Endothelial cell of umbilical vein (primary cell): ENCODE measurements at regions not wholly inside any gene's neighbourhood (a gene's known extent, or its start where the extent isn't known, plus 50 kb on each side); places are given as distances from the start of the nearest gene placed in this dataset.

Experiments used
- BruUV-seq: library from RNA; stranded (reverse); fragments of 400-500 nt; replicated peaks from 2 replicates; lab custom pipeline; 2021; lab: Mats Ljungman, UMichigan
- CTCF ChIA-PET: fragments of 300-600, 350-600 bp; sonication (Branson Sonifier 250); formaldehyde crosslinking; loops from one replicate; lab custom pipeline; 2021; ENCODE audit warnings: antibody characterized with exemption, inconsistent platforms; lab: Charles Lee
- POLR2A ChIA-PET: fragments of 300-600, 350-600 bp; sonication (Branson Sonifier 250); formaldehyde crosslinking; loops from one replicate; lab custom pipeline; 2021; ENCODE audit warnings: antibody characterized with exemption, inconsistent platforms; lab: Charles Lee
- DNase-seq: peaks from one replicate; pipeline ENCODE4 v3.0.0-alpha.2; 2011; ENCODE audit warnings: low read depth, low spot score
- FAIRE-seq: peaks from 2 replicates; lab custom pipeline; 2011; peaks lifted over from hg19 to GRCh38; lab: Jason Lieb, UNC
- H2AFZ ChIP-seq: 2 replicates; pipeline ENCODE4 v1.6.0; 2012; ENCODE audit warnings: low read depth, low read length, control low read depth, inconsistent platforms
- H3K27ac ChIP-seq: 2 replicates; pipeline ENCODE4 v1.5.1; 2011; ENCODE audit warnings: low read depth, mild to moderate bottlenecking, control low read depth, low read length, moderate library complexity; ENCODE audit not compliant: insufficient read depth
- H3K27me3 ChIP-seq, 2 experiments: 2 replicates each; pipeline versions ENCODE4 v1.6.0 to v1.6.1; 2011; ENCODE audit warnings: low read length in 2 of 2, mixed read lengths in 1 of 2; ENCODE audit not compliant: control insufficient read depth in 2 of 2, insufficient read depth in 2 of 2
- H3K36me3 ChIP-seq, 2 experiments: 2 replicates in 1 of 2; 3 replicates in 1 of 2; pipeline ENCODE4 v1.5.1; 2011; ENCODE audit warnings: low read length in 2 of 2, mild to moderate bottlenecking in 1 of 2, moderate library complexity in 1 of 2; ENCODE audit not compliant: control insufficient read depth in 2 of 2, insufficient read depth in 2 of 2; ENCODE audit errors: extremely low read depth in 1 of 2
- H3K4me1 ChIP-seq: 3 replicates; pipeline ENCODE4 v1.5.1; 2011; ENCODE audit warnings: mild to moderate bottlenecking, low read length; ENCODE audit not compliant: control insufficient read depth, insufficient read depth; ENCODE audit errors: extremely low read depth
- H3K4me2 ChIP-seq: 2 replicates; pipeline ENCODE4 v1.6.1; 2011; ENCODE audit warnings: low read length, control low read depth, mixed read lengths; ENCODE audit not compliant: insufficient read depth
- H3K4me3 ChIP-seq, 3 experiments: fragments of 200-600 bp in 1 of 3; sonication (generic), shearing (Covaris generic) in 1 of 3; replicated peaks in 1 of 3; 2 replicates each; pipeline ENCODE4 v1.5.1; 2011 to 2016; ENCODE audit warnings: control low read depth in 3 of 3, low read length in 3 of 3, mild to moderate bottlenecking in 2 of 3, inconsistent platforms in 1 of 3, low read depth in 1 of 3, moderate library complexity in 1 of 3; ENCODE audit not compliant: insufficient read depth in 1 of 3
- H3K79me2 ChIP-seq: 2 replicates; pipeline ENCODE4 v1.6.0; 2012; ENCODE audit warnings: low read length, inconsistent platforms; ENCODE audit not compliant: control insufficient read depth, insufficient read depth
- H3K9ac ChIP-seq: replicated peaks from 2 replicates; pipeline ENCODE3; 2011; ENCODE audit warnings: low read length, control low read depth; ENCODE audit not compliant: insufficient read depth; ENCODE audit errors: extremely low read depth
- H3K9me1 ChIP-seq: replicated peaks from 3 replicates; pipeline ENCODE4 v1.6.0; 2011; ENCODE audit warnings: mild to moderate bottlenecking, low read length; ENCODE audit not compliant: control insufficient read depth, insufficient read depth; ENCODE audit errors: extremely low read depth
- H3K9me3 ChIP-seq: replicated peaks from 2 replicates; pipeline ENCODE4 v1.5.1; 2012; ENCODE audit warnings: low read length, inconsistent platforms; ENCODE audit not compliant: control insufficient read depth, insufficient read depth
- H4K20me1 ChIP-seq: replicated peaks from 2 replicates; pipeline ENCODE3; 2011; ENCODE audit warnings: mild to moderate bottlenecking, low read length; ENCODE audit not compliant: control insufficient read depth, insufficient read depth; ENCODE audit errors: extremely low read depth
- CTCF ChIP-seq, 2 donors: IDR thresholded peaks; 1 replicate in 1 of 2; 2 replicates in 1 of 2; pipeline ENCODE4 v1.5.1; 2011; ENCODE audit warnings: low read length in 2 of 2, mild to moderate bottlenecking in 2 of 2, moderate library complexity in 2 of 2, control low read depth in 1 of 2, inconsistent platforms in 1 of 2, low read depth in 1 of 2; ENCODE audit not compliant: insufficient read depth in 1 of 2; ENCODE audit errors: extremely low read depth in 1 of 2
- FOS ChIP-seq: IDR thresholded peaks from 2 replicates; pipeline ENCODE4 v1.6.1; 2011; ENCODE audit warnings: mild to moderate bottlenecking, low read length, moderate library complexity, borderline replicate concordance; ENCODE audit not compliant: insufficient read depth
- JUN ChIP-seq: IDR thresholded peaks from 2 replicates; pipeline ENCODE4 v1.6.1; 2011; ENCODE audit warnings: borderline replicate concordance, low read depth; ENCODE audit not compliant: insufficient read length, insufficient read depth
- MYC ChIP-seq: IDR thresholded peaks from one replicate; pipeline ENCODE4 v1.6.1; 2011; ENCODE audit warnings: mild to moderate bottlenecking, low read depth, low read length
- POLR2A ChIP-seq: IDR thresholded peaks from 2 replicates; pipeline ENCODE4 v1.6.1; 2012; ENCODE audit warnings: low read depth, mild to moderate bottlenecking, control low read depth, low read length
- POLR2AphosphoS5 ChIP-seq: IDR thresholded peaks from 2 replicates; pipeline ENCODE4 v1.6.1; 2012; ENCODE audit warnings: low read depth, mild to moderate bottlenecking, control low read depth, low read length, moderate library complexity; ENCODE audit not compliant: insufficient read depth
- dilution Hi-C: fragments of 300-500 bp; cut with MboI; formaldehyde crosslinking; loops from one replicate; pipeline ENCODE4 v1.15.0; 2019; ENCODE audit warnings: low sequenced_read_pairs; ENCODE audit not compliant: extremely low pct_ligation_motif_present
- intact Hi-C: fragments of 100-400 bp; cut with micrococcal nuclease; formaldehyde crosslinking; loops from one replicate; pipeline ENCODE4 v1.10.0; 2022
- TF ChIP-seq, protein P1 (sequence below): IDR thresholded peaks from 2 replicates; pipeline ENCODE4 v1.6.1; 2011; ENCODE audit not compliant: insufficient read depth, insufficient read length

- no peak overlapping the region for H3K4me2 ChIP-seq
- dilution Hi-C loops (no loop called here), intact Hi-C loops (no loop called here)
- H4K20me1 ChIP-seq, result no peaks in the 10 kb centered on the region
- no peak overlapping the region for H2AFZ ChIP-seq
- no TSS peak for BruUV-seq
- H3K9ac ChIP-seq, result no peak overlapping the region
- H3K9me3 ChIP-seq, result no peaks in the 10 kb centered on the region
- no peak overlapping the region for H3K4me3 ChIP-seq
- DNase-seq, result no peak
- H3K4me1 ChIP-seq, result no peaks in the 10 kb centered on the region
- H3K9me1 ChIP-seq, result no peaks in the 10 kb centered on the region
- H3K36me3 ChIP-seq, result no peaks in the 10 kb centered on the region
- POLR2A ChIA-PET, result no interaction called here
- H3K27ac ChIP-seq, result no peak overlapping the region
- FAIRE-seq, result no peak
- H3K79me2 ChIP-seq, result no peaks in the 10 kb centered on the region
- CTCF ChIA-PET, result no interaction called here
- no peaks in the 10 kb centered on the region for H3K27me3 ChIP-seq
- no peak for TF ChIP-seq FOS
- no peak for TF ChIP-seq JUN
- no peak for TF ChIP-seq CTCF (IDR thresholded peaks at IDR 0.05; ENCODE audit: extremely low read depth in 1 of 2, insufficient read depth in 1 of 2, low read depth in 1 of 2, low read length in 2 of 2)
- TF ChIP-seq MYC, result no peak
- TF ChIP-seq POLR2AphosphoS5, result no peak
- TF ChIP-seq, protein P1, sequence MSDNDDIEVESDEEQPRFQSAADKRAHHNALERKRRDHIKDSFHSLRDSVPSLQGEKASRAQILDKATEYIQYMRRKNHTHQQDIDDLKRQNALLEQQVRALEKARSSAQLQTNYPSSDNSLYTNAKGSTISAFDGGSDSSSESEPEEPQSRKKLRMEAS, result no peak
- no peak for TF ChIP-seq POLR2A
These were observed 256.8 kb downstream of the RBM26 start for GRCh38 chr13:79149210-79149609.
